ENCODE measurements at regions not wholly inside any gene's neighbourhood (a gene's known extent, or its start where the extent isn't known, plus 50 kb on each side); places are given as distances from the start of the nearest gene placed in this dataset.

- TF ChIP-seq, protein P1, sequence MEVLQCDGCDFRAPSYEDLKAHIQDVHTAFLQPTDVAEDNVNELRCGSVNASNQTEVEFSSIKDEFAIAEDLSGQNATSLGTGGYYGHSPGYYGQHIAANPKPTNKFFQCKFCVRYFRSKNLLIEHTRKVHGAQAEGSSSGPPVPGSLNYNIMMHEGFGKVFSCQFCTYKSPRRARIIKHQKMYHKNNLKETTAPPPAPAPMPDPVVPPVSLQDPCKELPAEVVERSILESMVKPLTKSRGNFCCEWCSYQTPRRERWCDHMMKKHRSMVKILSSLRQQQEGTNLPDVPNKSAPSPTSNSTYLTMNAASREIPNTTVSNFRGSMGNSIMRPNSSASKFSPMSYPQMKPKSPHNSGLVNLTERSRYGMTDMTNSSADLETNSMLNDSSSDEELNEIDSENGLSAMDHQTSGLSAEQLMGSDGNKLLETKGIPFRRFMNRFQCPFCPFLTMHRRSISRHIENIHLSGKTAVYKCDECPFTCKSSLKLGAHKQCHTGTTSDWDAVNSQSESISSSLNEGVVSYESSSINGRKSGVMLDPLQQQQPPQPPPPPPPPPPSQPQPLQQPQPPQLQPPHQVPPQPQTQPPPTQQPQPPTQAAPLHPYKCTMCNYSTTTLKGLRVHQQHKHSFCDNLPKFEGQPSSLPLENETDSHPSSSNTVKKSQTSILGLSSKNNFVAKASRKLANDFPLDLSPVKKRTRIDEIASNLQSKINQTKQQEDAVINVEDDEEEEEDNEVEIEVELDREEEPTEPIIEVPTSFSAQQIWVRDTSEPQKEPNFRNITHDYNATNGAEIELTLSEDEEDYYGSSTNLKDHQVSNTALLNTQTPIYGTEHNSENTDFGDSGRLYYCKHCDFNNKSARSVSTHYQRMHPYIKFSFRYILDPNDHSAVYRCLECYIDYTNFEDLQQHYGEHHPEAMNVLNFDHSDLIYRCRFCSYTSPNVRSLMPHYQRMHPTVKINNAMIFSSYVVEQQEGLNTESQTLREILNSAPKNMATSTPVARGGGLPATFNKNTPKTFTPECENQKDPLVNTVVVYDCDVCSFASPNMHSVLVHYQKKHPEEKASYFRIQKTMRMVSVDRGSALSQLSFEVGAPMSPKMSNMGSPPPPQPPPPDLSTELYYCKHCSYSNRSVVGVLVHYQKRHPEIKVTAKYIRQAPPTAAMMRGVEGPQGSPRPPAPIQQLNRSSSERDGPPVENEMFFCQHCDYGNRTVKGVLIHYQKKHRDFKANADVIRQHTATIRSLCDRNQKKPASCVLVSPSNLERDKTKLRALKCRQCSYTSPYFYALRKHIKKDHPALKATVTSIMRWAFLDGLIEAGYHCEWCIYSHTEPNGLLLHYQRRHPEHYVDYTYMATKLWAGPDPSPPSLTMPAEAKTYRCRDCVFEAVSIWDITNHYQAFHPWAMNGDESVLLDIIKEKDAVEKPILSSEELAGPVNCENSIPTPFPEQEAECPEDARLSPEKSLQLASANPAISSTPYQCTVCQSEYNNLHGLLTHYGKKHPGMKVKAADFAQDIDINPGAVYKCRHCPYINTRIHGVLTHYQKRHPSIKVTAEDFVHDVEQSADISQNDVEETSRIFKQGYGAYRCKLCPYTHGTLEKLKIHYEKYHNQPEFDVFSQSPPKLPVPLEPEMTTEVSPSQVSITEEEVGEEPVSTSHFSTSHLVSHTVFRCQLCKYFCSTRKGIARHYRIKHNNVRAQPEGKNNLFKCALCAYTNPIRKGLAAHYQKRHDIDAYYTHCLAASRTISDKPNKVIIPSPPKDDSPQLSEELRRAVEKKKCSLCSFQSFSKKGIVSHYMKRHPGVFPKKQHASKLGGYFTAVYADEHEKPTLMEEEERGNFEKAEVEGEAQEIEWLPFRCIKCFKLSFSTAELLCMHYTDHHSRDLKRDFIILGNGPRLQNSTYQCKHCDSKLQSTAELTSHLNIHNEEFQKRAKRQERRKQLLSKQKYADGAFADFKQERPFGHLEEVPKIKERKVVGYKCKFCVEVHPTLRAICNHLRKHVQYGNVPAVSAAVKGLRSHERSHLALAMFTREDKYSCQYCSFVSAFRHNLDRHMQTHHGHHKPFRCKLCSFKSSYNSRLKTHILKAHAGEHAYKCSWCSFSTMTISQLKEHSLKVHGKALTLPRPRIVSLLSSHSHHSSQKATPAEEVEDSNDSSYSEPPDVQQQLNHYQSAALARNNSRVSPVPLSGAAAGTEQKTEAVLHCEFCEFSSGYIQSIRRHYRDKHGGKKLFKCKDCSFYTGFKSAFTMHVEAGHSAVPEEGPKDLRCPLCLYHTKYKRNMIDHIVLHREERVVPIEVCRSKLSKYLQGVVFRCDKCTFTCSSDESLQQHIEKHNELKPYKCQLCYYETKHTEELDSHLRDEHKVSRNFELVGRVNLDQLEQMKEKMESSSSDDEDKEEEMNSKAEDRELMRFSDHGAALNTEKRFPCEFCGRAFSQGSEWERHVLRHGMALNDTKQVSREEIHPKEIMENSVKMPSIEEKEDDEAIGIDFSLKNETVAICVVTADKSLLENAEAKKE (CRISPR knock-in tag; IDR thresholded peaks at IDR 0.05): no peak
- TF ChIP-seq CREB1 (CRISPR knock-in tag; IDR thresholded peaks at IDR 0.05; ENCODE audit: low read depth) (no peak), NANOG (IDR thresholded peaks at IDR 0.05; ENCODE audit: borderline replicate concordance) (no peak), CTCF (conservative IDR thresholded peaks at IDR 0.05; ENCODE audit: low read depth in 2 of 2) (no peak), EZH2phosphoT487 (IDR thresholded peaks at IDR 0.05; ENCODE audit: unreplicated experiment) (no peak), POLR2AphosphoS5 (IDR thresholded peaks at IDR 0.05; ENCODE audit: low read depth) (no peak)
- TF ChIP-seq, protein P2, sequence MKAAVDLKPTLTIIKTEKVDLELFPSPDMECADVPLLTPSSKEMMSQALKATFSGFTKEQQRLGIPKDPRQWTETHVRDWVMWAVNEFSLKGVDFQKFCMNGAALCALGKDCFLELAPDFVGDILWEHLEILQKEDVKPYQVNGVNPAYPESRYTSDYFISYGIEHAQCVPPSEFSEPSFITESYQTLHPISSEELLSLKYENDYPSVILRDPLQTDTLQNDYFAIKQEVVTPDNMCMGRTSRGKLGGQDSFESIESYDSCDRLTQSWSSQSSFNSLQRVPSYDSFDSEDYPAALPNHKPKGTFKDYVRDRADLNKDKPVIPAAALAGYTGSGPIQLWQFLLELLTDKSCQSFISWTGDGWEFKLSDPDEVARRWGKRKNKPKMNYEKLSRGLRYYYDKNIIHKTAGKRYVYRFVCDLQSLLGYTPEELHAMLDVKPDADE (IDR thresholded peaks at IDR 0.05): no peak
Measured at GRCh38 chr22:48485149-48486133, 1342.2 kb downstream of the BRD1 start (continued).

Measured in GM23338 (cell line).